Loucy (cell line): ENCODE measurements at regions not wholly inside any gene's neighbourhood (a gene's known extent, or its start where the extent isn't known, plus 50 kb on each side); places are given as distances from the start of the nearest gene placed in this dataset.
A peak's percentile ranks its signal among the peaks of the same experiment; 100 is the strongest.

ENCODE experiments used
- H2AFZ ChIP-seq: fragments of 200-600 bp; sonication (generic); 2 replicates; pipeline ENCODE4 v1.6.0; 2016; ENCODE audit warnings: antibody characterized with exemption, mild to moderate bottlenecking, low read length, moderate library complexity
- H3F3A ChIP-seq: fragments of 200-600 bp; 2 replicates; pipeline ENCODE4 v1.6.0; 2016; ENCODE audit warnings: antibody characterized with exemption, low read depth, mild to moderate bottlenecking
- H3K27me3 ChIP-seq: fragments of 200-600 bp; sonication (generic); 2 replicates; pipeline ENCODE4 v1.6.1; 2014; ENCODE audit warnings: low read length, mild to moderate bottlenecking; ENCODE audit not compliant: insufficient read depth, poor library complexity, severe bottlenecking
- H3K36me3 ChIP-seq: fragments of 200-600 bp; sonication (generic); 2 replicates; pipeline ENCODE4 v1.6.1; 2016; ENCODE audit warnings: low read length; ENCODE audit not compliant: insufficient read depth
- H3K4me1 ChIP-seq: fragments of 200-600 bp; sonication (generic); 2 replicates; pipeline ENCODE4 v1.5.1; 2014; ENCODE audit warnings: low read length, mild to moderate bottlenecking; ENCODE audit not compliant: insufficient read depth, poor library complexity, severe bottlenecking
- H3K4me2 ChIP-seq: fragments of 200-600 bp; sonication (generic); 2 replicates; pipeline ENCODE4 v1.6.0; 2014; ENCODE audit warnings: antibody characterized with exemption, low read length, low read depth, mild to moderate bottlenecking; ENCODE audit not compliant: poor library complexity, severe bottlenecking
- H3K4me3 ChIP-seq: fragments of 200-600 bp; sonication (generic); 2 replicates; pipeline ENCODE4 v1.5.1; 2014; ENCODE audit warnings: low read length, mild to moderate bottlenecking, mixed read lengths; ENCODE audit not compliant: poor library complexity, severe bottlenecking
- H3K79me2 ChIP-seq: fragments of 200-600 bp; sonication (generic); 2 replicates; pipeline ENCODE4 v1.6.1; 2014; ENCODE audit warnings: low read length; ENCODE audit not compliant: insufficient read depth
- H3K9ac ChIP-seq: fragments of 200-600 bp; sonication (generic); 2 replicates; pipeline ENCODE4 v1.6.0; 2014; ENCODE audit warnings: mild to moderate bottlenecking, low read depth, low read length, moderate library complexity; ENCODE audit not compliant: poor library complexity, severe bottlenecking
- H3K9me2 ChIP-seq: fragments of 200-600 bp; sonication (generic); replicated peaks from 2 replicates; pipeline ENCODE4 v1.6.1; 2016; ENCODE audit warnings: low read depth, low read length, mixed read lengths
- H3K9me3 ChIP-seq: fragments of 200-600 bp; sonication (generic); 2 replicates; pipeline ENCODE4 v1.6.1; 2014; ENCODE audit warnings: mild to moderate bottlenecking, antibody characterized with exemption, low read length, low read depth; ENCODE audit not compliant: insufficient read depth
- H4K20me1 ChIP-seq: fragments of 200-600 bp; sonication (generic); 2 replicates; pipeline ENCODE4 v1.6.0; 2014; ENCODE audit warnings: antibody characterized with exemption, low read length, mild to moderate bottlenecking; ENCODE audit not compliant: insufficient read depth, poor library complexity, severe bottlenecking
- CTCF ChIP-seq: fragments of 200-600 bp; sonication (generic); conservative IDR thresholded peaks from 2 replicates; pipeline ENCODE4 v1.5.1; 2014; ENCODE audit warnings: mild to moderate bottlenecking, antibody characterized with exemption, low read length
- EZH2phosphoT487 ChIP-seq: fragments of 200-600 bp; IDR thresholded peaks from 2 replicates; pipeline ENCODE4 v1.6.1; 2018; ENCODE audit warnings: antibody characterized with exemption, mild to moderate bottlenecking, moderate library complexity, borderline replicate concordance

DNA sequence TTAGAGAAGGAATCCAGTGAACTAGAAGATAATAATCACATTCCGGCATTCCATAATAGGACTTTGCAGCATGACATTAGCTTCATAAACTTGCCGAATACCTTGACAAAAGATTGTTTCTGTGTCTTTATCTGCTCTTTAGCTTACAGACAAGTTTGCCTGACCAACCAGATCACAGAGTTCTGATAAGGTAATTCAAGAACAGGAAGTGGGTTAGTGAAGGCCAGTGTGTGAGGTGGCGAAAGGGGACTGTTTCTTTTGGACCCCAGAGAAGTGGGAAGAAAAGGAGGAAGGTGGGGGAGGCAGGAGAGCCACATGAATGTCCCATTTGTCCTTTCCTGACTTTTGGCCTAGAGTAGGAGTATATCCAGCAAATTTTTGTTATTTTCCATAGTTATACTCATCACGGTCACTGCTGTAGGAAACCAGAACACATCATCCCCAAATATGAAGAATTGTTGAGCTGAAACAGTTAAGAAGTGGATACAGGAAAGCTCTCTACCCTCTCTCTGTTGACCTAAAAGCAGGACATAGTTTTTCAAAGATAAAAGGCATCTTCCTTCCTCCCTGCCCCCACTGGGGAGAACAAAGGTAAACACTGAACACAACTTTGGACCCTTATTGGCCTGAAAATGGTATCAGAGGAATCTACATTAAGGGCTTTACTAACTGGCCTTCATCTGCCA lies 72.4 kb upstream of the TNFAIP3 start:
- H3F3A ChIP-seq = no peaks in the 10 kb centered on the region
- no peaks in the 10 kb centered on the region for H3K27me3 ChIP-seq
- H3K4me1 ChIP-seq = peaks cover 85% of the 10 kb centered on the region
- no peaks in the 10 kb centered on the region for H3K79me2 ChIP-seq
- peak overlapping the region; percentile 55 for H3K4me2 ChIP-seq
- no peaks in the 10 kb centered on the region for H3K9me3 ChIP-seq
- TF ChIP-seq EZH2phosphoT487 (no peak), CTCF (no peak)
- no peaks in the 10 kb centered on the region for H3K36me3 ChIP-seq
- H3K9me2 ChIP-seq = no peaks in the 10 kb centered on the region
- no peaks in the 10 kb centered on the region for H4K20me1 ChIP-seq
- H3K4me3 ChIP-seq = peak overlapping the region; percentile 40
- peak overlapping the region; percentile 41 for H3K9ac ChIP-seq
- H2AFZ ChIP-seq = peak overlapping the region; percentile 38

GRCh38 chr6:137795501-137795900 lies 71.6 kb upstream of the TNFAIP3 start:
- TF ChIP-seq EZH2phosphoT487 (no peak), CTCF (no peak)
- Histone ChIP-seq H3K9me3 (no peaks in the 10 kb centered on the region), H3F3A (no peaks in the 10 kb centered on the region), H3K36me3 (no peaks in the 10 kb centered on the region), H3K4me2 (peak overlapping the region; percentile 55), H3K79me2 (no peaks in the 10 kb centered on the region), H3K27me3 (no peaks in the 10 kb centered on the region), H2AFZ (peak overlapping the region; percentile 38; the same call in 1 of the 2 replicates), H3K9ac (peak overlapping the region; percentile 41), H3K4me3 (no peak overlapping the region), H3K9me2 (no peaks in the 10 kb centered on the region), H4K20me1 (no peaks in the 10 kb centered on the region), H3K4me1 (peaks cover 84% of the 10 kb centered on the region)

DNA sequence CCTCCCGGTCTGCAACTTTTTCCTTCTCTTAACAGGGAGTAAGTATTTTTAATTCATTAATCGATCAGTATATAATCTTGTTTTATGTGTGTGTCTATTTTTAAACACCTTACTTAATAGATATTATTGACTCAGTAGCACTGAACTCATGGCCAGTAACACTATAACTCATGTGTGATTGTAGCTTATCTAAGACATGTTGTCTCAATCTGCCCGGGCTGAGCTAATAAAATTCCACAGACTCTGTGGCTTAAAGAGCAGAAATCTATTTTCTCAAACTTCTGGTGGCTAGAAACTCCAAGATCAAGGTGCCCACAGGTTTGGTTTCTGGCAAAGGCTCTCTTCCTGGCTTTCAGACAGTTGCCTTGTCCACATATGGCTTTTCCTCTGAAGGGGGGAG lies 68.8 kb upstream of the TNFAIP3 start:
- Histone ChIP-seq H3K9me2 (no peaks in the 10 kb centered on the region), H3K4me2 (no peak overlapping the region), H3K4me1 (peaks cover 76% of the 10 kb centered on the region), H3K9me3 (no peaks in the 10 kb centered on the region), H3K36me3 (no peaks in the 10 kb centered on the region), H3K79me2 (no peaks in the 10 kb centered on the region), H3K9ac (no peak overlapping the region), H2AFZ (no peak overlapping the region), H3K27me3 (no peaks in the 10 kb centered on the region), H3K4me3 (no peak overlapping the region), H4K20me1 (no peaks in the 10 kb centered on the region), H3F3A (no peaks in the 10 kb centered on the region)
- TF ChIP-seq EZH2phosphoT487 (no peak), CTCF (no peak)
